Retinal pigment epithelial cell (primary cell): ENCODE measurements at regions not wholly inside any gene's neighbourhood (a gene's known extent, or its start where the extent isn't known, plus 50 kb on each side); places are given as distances from the start of the nearest gene placed in this dataset.

ENCODE experiments used
- DNase-seq: peaks from one replicate; pipeline ENCODE4 v3.0.0-alpha.2; 2010; ENCODE audit warnings: low read depth
- H3K4me3 ChIP-seq: 2 replicates; pipeline ENCODE4 v1.5.1; 2011; ENCODE audit warnings: mild to moderate bottlenecking, low read length, control low read depth, moderate library complexity
- TF ChIP-seq, protein P1 (sequence below): conservative IDR thresholded peaks from 2 replicates; pipeline ENCODE4 v1.5.1; 2011; ENCODE audit warnings: low read depth, low read length, control low read depth, inconsistent platforms

DNA sequence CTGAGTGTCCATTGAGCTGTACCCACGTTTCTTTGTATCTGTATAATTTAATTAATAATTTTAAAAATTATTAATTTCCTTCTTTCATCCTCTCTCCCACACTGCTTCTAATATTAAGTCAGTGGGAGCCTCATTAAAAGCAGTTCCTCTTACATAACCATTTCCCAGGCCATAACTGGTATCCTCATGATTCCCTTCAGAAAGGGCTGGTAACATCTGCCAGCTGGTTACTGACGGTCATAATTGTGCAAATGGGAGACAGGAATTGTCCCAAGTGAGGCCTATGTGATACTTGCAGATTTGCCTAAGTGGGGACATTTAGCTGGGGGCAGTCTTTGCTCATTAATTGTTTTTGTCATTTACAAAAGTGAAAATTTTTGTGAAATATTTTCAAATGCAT, 69.0 kb upstream of the SPAG17 start:
- TF ChIP-seq, protein P1, sequence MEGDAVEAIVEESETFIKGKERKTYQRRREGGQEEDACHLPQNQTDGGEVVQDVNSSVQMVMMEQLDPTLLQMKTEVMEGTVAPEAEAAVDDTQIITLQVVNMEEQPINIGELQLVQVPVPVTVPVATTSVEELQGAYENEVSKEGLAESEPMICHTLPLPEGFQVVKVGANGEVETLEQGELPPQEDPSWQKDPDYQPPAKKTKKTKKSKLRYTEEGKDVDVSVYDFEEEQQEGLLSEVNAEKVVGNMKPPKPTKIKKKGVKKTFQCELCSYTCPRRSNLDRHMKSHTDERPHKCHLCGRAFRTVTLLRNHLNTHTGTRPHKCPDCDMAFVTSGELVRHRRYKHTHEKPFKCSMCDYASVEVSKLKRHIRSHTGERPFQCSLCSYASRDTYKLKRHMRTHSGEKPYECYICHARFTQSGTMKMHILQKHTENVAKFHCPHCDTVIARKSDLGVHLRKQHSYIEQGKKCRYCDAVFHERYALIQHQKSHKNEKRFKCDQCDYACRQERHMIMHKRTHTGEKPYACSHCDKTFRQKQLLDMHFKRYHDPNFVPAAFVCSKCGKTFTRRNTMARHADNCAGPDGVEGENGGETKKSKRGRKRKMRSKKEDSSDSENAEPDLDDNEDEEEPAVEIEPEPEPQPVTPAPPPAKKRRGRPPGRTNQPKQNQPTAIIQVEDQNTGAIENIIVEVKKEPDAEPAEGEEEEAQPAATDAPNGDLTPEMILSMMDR, result no peak
- DNase-seq, result no peak
- no peak overlapping the region for H3K4me3 ChIP-seq

DNA sequence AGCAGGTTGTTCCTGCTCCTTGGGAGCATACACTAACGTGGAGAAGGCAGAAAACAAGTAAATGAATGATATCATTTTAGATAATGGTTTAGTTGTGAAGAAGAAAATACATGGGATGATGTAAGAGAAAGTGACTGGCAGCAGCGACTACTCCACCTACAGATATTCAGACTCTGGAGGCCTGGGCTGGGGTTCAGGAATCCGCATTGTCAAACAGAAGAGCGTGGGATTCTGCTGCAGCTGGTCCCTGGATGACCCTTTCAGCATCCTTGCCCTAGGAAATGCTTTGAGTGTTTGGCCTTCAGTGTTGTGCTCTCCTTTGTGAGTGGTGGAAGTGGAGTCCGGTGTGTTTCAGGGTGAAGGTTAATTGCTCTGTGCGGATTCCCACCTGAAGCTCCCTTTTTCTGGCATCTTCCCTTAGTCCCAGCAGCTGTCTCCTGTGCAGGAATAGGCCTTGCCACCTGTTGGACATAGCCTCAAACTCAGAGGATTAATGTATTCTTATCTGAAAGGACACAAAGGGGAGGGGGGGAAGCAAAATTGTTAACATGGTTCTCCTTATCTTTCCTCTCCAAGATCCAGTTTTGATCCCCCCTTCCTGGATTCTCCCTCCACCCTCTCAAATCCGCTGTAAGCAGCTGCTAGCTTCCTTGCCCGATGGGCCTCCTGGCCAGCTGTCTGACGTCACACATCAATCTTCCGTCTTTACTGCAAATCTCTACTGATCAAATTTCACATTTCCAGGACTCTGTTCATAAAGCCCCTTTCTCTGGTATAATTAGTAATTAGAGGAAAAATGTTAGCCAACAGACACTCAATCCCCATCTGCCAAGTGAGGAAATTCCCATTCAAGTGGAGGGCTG, 68.3 kb upstream of the SPAG17 start:
- DNase-seq, result no peak
- TF ChIP-seq, protein P1, result no peak
- H3K4me3 ChIP-seq, result no peak overlapping the region

DNA sequence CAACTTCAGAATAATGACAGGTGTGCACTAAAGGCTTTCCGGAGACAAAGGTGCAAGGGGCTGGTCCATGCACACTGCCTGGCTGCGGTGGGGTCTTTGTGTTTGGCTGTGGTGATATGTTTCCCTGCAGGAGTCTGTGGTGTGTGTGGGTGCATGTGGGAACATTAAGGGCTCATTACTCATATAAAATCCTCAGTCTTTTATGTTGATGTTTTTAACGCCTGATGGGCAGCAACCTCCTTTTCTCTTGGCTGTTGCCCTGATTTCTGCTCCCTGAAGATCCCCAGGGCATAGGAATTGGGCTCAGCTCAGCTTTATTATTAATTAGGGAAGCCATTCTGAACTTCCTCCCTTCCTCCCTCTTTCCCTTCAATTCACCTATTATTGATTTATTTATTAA, 67.6 kb upstream of the SPAG17 start:
- no peak for DNase-seq
- H3K4me3 ChIP-seq, result no peak overlapping the region
- TF ChIP-seq, protein P1, result no peak

DNA sequence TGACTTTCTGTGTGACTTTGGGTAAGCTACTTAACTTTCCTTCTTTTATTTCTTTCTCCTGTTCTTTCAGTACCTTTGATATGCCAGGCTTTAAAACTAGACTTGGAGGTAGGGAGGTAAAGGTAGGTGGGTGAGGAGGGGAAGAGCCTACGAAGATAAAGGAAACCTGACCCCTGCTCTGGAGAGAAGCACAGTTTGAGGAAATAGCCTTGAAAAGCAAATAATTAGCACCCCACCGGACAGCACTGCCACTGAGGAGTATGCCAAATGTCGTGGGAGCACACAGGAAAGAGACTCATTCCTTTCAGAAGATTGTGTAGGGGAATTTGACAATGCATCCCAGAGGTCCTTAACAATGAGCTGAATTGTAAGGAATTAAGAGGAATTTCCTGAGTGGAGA, 65.2 kb upstream of the SPAG17 start:
- no peak overlapping the region for H3K4me3 ChIP-seq
- TF ChIP-seq, protein P1, result no peak
- DNase-seq, result no peak

DNA sequence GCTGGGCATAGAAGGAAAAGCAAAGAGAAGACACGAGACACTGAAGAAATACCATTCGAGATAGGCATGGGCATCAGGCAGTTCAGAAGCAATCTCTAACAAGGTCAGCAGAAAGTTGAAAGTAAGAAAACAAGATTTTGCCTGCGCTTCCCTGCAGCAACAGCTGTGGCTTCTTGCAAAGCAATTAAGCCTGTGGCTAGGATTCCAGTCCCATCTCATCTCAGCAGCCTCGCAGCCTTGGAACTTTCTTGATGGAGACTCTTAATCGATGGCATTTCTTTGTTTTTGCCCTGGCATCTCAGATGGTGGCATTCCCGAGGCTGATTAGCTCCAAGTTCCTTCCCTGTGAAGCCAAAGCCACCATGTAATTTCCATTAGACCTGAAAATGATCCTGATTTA, 64.6 kb upstream of the SPAG17 start:
- no peak overlapping the region for H3K4me3 ChIP-seq
- TF ChIP-seq, protein P1, result no peak
- DNase-seq, result no peak

DNA sequence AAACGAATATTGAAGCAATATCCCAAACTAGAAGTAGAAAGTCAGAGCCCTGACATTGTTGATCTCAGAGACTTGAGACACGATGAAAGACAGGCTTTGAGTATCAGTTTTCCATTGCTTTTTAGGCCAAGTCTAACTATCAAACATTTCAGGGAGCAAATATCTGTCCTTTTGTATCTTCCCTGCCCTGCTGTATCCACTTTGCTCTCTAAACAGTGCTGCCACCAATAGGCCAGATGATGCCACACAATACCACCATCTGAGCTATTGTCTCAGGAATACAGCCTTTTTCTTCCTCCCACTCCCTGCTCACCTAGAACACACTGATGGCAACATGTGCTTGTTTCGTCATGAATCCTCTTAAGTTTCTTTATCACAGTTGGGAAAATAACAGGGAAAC, 62.6 kb upstream of the SPAG17 start:
- DNase-seq, result no peak
- TF ChIP-seq, protein P1, result peak; percentile 58
- no peak overlapping the region for H3K4me3 ChIP-seq

DNA sequence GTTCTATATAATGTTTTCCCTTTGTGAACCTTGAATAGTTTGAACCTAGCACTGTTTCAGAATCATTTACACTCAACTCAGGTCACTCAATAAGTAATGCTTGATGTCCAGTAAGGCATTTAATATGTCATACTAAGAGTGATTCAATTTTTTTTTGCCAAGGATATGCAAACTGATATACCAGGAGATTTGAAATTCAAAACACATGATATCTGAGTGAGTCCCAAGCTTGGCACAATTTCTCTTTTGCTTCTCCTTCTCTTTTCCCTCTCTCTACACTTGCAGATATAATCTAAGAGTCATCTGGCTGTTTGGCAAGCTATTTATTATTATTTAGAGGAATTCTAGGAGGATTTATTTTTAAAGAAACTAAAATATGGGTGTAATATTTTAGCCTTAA, 61.6 kb upstream of the SPAG17 start:
- no peak for DNase-seq
- H3K4me3 ChIP-seq, result no peak overlapping the region
- TF ChIP-seq, protein P1, result no peak
